GM19351 (cell line): ENCODE measurements at regions not wholly inside any gene's neighbourhood (a gene's known extent, or its start where the extent isn't known, plus 50 kb on each side); places are given as distances from the start of the nearest gene placed in this dataset.

Experiments
- ATAC-seq: cut with Tn5 transposase; IDR thresholded peaks from one replicate; pipeline ENCODE4 v1.9.1; 2021; ENCODE audit warnings: mild to moderate bottlenecking, moderate library complexity; ENCODE audit not compliant: unreplicated experiment

- peak; percentile 100 for ATAC-seq
Observed at GRCh38 chr5:124444147-124444775, 302.2 kb downstream of the ZNF608 start.

- no peak for ATAC-seq
Observed at GRCh38 chr5:124440471-124440870, 306.0 kb downstream of the ZNF608 start.

- no peak for ATAC-seq
Observed at GRCh38 chr5:124439609-124440008, 306.8 kb downstream of the ZNF608 start.

- no peak for ATAC-seq
Observed at GRCh38 chr5:124438903-124439281, 307.5 kb downstream of the ZNF608 start.

DNA sequence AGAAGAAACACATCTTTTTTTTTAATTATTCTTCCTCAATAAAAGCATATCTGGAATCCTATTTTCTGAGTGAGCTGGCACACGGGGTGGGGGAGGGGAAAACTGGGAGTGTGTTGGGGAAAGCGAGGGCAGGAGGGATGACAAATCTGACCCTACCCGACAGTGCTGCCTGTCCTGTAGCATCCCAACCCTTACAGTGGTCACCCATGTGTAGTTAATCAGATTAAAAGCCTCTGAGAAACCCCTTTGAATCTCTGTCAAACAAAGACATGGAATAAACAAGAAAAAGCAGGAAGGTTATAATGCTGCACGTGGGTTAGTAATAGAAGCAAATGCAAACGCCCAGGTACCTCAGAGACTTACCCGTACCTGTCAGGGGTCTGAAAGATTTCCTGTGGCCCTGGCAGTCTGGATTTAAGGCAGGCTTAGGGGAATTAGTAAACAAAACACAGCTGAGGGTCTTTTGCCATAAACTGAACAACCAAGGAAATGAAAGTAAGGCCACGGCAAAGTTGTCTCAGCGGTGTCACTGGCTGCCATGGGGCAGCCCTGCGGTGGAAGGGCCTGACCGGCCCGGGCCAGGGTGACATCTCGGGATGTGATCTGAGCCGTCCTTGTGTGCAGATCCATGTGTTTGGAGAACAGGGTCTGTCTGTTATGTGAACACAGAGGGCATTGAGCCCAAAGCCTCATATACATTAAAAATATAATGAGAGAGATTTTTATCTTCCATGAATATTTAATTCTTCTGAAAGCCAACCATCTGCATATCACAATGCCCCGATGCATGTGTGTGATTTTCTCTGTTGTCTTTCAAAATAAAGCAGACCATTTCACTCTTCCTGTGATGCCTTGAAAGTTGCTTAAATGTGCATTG lies 308.2 kb downstream of the ZNF608 start:
- ATAC-seq, result no peak

GRCh38 chr5:124436294-124436693 lies 310.1 kb downstream of the ZNF608 start:
- no peak for ATAC-seq

- no peak for ATAC-seq
Observed at GRCh38 chr5:124433170-124433569, 313.3 kb downstream of the ZNF608 start.

DNA sequence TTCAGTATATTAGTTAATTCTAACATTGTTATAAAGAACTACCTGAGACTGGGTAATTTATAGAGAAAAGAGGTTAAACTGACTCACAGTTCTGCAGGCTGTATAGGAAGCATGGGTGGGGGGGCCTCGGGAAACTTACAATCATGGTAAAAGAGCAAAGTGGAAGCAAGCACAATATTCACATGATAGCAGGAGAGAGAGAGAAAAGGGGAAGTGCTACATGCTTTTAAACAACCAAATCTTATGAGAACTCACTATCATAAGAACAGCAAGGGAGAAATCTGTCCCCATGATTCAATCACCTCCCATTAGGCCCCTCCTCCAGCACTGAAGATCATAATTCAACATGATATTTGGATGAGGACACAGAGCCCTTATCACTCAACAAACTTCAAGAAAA lies 324.9 kb downstream of the ZNF608 start:
- ATAC-seq, result peak; percentile 59

- peak; percentile 30 for ATAC-seq
Observed at GRCh38 chr5:124420952-124421351, 325.5 kb downstream of the ZNF608 start.

DNA sequence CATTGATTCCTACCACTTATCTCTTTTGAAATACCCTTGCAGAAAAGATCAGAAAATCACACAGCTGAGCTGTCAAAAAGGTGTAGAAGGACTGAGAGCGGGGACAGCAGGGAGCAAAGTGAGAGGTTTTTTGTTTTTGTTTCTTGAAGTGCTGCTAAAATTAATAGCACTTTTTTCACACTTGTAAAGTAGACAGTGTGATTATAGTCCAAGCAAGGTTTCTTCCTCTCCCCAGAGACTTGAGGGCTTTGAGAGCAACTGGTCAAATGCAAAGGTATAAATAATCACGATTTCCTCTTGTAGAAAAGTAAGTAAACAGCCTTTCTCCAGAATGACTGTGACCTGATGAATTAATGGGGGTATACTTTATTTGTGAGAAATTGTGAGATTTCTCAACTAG lies 326.9 kb downstream of the ZNF608 start:
- ATAC-seq, result peak; percentile 54

DNA sequence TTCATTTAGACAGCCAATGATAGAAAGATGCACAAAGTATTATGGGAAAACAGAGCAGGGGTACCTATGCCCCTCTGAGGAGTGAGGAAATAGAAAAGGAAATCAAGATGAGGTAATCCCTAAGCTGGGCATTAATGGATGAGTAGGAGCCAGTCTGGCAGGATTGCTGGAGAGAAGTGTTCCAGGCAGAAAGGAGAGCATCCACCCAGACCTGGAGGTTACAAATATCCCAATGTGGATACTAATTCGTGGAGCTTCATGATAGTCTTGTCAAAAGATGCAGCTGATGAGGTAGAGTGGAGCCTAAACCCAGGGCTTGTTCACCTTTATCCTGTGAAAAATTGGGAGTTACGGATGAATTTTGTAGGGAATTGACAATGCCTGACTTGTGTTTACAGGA lies 328.0 kb downstream of the ZNF608 start:
- ATAC-seq, result no peak

DNA sequence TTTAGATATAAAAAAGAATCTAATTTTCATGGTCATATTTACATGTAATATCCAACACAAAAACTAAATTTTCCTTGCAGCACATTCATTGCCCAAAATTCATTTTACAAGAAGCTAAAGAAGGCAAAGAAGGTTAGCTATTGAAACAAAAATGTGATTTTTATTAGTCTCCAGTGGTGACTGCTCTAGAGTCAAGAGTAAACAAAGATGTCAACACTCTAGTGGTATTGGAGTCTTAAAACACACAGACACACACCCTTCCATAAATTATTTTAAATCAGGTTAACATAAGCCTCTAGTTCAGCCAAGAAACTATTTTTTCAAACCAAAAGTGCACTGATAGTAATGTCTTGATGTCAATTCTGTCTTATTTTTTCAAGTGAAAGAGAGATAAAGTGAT lies 329.2 kb downstream of the ZNF608 start:
- ATAC-seq, result no peak

DNA sequence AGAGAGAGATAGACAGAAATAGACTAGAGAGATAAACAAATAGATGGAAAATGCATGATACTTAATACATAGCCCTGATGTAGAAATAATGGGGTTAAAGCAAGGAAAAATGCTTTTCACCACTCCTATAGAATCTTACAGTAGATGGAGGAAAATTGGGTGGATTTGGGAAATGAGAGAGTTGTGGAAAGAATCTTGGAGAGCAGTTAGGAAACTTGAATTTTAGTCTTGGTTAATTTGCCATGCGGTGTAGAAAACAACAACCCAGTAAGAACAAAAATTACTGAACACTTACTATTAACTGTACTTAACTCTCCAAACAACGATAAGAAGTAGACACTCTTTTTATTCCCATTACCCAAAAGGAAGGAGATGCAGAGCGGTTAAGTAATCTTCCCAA lies 329.8 kb downstream of the ZNF608 start:
- no peak for ATAC-seq

DNA sequence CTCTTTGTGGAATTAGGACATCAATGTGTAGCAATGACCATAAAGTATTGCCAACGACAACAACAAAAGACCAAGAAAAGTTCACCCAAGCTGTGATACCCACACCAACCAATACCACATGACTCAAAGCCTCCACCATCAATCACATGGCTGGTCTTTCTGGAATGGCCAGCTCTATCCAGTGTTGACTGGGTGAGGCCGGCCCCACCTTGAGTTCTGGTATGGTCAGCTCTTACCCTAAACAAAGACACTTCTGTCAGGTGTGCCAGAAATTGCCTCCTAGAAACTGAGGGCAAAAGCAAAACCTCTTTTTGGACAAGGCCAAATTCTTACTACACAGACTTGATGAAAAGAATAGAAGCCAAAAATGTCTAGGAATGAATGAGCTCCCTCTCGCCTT lies 331.5 kb downstream of the ZNF608 start:
- ATAC-seq, result no peak

DNA sequence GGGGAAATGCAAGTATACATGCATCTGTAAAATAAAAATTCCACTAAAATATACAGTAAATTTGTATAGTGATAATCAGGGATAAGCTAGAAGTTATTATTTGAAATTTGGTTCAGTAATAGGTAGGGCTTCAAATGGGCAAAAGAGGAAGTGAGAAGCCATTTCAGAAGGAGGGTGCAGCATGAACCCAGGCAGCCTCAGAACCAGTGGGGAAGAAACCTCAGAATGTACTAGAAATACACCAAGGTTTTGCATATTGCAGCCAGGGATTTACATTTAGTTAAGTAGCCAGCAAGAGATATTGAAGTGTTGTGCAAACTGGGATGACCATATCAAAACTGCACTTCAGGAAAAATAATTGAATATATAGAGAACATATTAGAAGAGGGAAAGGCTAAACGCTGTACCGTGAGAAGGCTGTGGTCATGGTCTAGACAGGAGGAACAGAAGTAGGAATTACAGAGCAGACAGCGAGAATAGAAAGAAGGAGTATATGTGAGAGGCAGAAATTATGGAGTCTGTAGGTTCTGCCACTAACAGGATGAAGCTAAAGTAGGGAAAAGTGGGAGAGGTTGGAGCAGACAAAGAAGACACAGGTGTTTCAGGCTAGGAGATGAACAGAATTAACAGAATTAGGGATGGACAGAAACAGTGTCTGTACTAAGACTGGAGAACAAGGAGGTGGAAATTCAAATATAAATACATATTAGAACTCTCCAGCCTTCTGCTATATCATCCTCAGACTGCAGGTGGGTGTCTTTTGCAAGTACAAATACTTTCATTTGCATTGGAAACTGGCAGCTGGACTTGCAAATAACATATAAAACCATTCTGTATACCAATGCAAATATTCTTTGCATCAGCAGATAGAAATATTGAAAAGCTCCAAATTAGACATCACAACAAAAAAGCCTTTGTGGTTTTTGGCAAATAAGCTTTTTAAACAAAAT lies 335.6 kb downstream of the ZNF608 start:
- ATAC-seq, result peak; percentile 96

DNA sequence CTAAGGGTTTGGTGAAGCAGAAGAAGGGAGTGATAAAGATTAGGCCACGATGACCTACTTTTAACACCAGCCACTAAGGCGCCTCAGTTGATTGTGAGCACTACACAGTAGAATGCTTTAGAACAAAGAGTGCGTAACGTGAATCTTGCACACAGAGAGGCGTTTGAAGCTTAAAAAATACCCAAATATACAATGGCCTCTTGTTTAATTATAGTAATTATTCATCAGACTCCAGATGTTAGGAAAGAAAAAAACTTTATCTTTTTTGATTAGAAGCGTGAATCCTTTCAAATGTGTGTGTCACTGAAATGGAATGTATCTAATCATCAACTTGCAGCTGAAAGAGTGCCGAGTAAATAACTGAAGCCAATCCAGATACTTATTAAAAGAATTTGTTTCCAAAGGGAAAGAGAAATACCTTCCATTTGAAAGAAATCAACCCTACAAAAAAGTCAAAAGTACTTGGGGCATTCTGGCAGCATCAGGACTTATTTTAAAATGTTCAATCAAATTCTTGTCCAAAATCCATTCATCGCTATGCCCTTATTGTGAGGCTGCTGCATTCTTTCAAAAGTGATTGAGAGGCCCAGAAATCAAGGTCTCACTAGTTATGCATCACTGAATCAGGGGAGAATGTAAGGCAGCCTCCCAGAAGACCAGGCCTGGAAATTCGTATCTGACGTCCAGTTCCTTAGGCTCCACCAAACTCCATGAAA lies 337.5 kb downstream of the ZNF608 start:
- no peak for ATAC-seq

DNA sequence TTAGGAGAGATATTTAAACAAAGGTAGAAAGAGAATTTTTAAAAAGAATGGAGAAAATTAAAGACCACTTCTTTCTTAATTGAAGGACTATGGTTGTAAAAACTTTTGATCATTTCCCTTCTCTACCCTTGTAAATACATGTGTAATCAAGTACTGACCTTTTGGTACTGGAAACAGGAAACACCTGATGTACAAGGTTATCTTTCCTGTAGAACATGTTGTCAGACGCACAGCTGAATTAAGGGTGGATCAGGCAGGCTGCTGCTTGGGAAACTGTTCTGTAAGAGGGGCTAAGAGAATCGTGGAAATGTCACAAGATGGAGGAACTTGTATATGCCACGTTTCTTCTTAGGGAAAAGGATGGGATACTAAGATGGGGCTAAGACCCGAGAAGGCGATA lies 341.6 kb downstream of the ZNF608 start:
- ATAC-seq, result no peak

DNA sequence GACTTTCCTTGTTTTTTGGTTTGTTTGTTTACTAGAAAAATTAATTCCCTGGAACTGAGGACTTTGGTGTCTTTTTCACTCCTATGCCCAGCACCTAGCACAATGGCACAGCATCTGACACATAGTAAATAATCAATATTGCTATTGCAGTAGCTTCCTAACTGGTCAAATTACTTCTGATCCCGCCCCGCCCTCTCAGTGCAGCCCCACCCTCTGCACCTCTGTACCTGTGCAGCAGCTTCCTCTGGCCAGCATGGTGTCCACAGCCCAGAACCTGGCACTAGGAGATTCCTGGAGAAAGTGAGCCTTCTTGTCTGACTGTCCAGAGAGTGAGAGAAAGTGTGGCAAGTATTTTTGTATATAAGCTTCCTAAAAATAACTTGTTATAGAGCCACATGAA lies 343.2 kb downstream of the ZNF608 start:
- ATAC-seq, result no peak

DNA sequence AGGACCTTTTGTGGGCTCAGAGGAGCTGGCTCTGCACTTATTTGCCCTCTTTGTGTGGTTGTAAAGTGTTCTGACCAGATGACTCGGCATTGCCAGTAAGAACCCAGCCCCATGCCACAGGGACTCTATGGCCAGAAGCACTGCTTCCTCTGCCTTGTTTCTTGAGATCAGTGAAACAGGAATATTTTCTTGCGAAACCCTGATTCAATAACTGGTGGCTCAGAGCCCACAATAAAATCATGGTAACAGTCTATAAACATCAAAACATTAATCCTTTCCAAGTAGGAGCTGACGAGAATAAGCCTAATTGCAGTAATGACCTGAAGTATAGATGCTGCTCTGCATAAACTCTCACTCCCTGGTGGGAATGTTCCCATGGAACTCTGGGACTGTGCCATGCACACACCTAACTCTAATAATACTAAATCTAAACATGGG lies 344.3 kb downstream of the ZNF608 start:
- ATAC-seq, result no peak

- no peak for ATAC-seq
Observed at GRCh38 chr5:124401476-124402143, 344.8 kb downstream of the ZNF608 start.
